ENCODE measurements at regions not wholly inside any gene's neighbourhood (a gene's known extent, or its start where the extent isn't known, plus 50 kb on each side); places are given as distances from the start of the nearest gene placed in this dataset.

- H3K36me3 ChIP-seq = no peaks in the 10 kb centered on the region
- no peaks in the 10 kb centered on the region for H3K4me1 ChIP-seq (replicated peaks)
- TF ChIP-seq POLR2A (IDR thresholded peaks at IDR 0.05) (no peak), CTCF (IDR thresholded peaks at IDR 0.05) (no peak), POLR2AphosphoS5 (IDR thresholded peaks at IDR 0.05) (no peak)
- no peaks in the 10 kb centered on the region for H3K9me3 ChIP-seq
- DNase-seq (ENCODE audit: low spot score) = no peak
- 87% methylated on average over 1 of the region's 1 CpG for WGBS
- no peak overlapping the region for H3K4me3 ChIP-seq
- no peak overlapping the region for H3K27ac ChIP-seq
- intact Hi-C loops (cut with DNase I) = no loop called here
- H3K27me3 ChIP-seq (replicated peaks; ENCODE audit: insufficient read depth) = no peaks in the 10 kb centered on the region
Observed at GRCh38 chr4:176400816-176401461, 81.2 kb downstream of the SPCS3 start.

- Histone ChIP-seq H3K27me3 (replicated peaks; ENCODE audit: insufficient read depth) (no peaks in the 10 kb centered on the region), H3K36me3 (no peaks in the 10 kb centered on the region), H3K27ac (no peak overlapping the region), H3K9me3 (no peaks in the 10 kb centered on the region), H3K4me3 (no peak overlapping the region), H3K4me1 (replicated peaks) (no peaks in the 10 kb centered on the region)
- intact Hi-C loops (cut with DNase I) = no loop called here
- DNase-seq (ENCODE audit: low spot score) = no peak
- TF ChIP-seq CTCF (IDR thresholded peaks at IDR 0.05) (no peak), POLR2A (IDR thresholded peaks at IDR 0.05) (no peak), POLR2AphosphoS5 (IDR thresholded peaks at IDR 0.05) (no peak)
- WGBS = 81% methylated on average over 4 of the region's 4 CpGs
Observed at GRCh38 chr4:176404621-176405020, 84.9 kb downstream of the SPCS3 start.

GRCh38 chr4:176406297-176406696, 86.5 kb downstream of the SPCS3 start:
- H3K27ac ChIP-seq = no peak overlapping the region
- no peaks in the 10 kb centered on the region for H3K4me1 ChIP-seq (replicated peaks)
- no peak overlapping the region for H3K4me3 ChIP-seq
- intact Hi-C loops (cut with DNase I) = no loop called here
- H3K9me3 ChIP-seq = no peaks in the 10 kb centered on the region
- no peak for TF ChIP-seq CTCF (IDR thresholded peaks at IDR 0.05)
- no peak for TF ChIP-seq POLR2AphosphoS5 (IDR thresholded peaks at IDR 0.05)
- no peak for DNase-seq (ENCODE audit: low spot score)
- no peaks in the 10 kb centered on the region for H3K27me3 ChIP-seq (replicated peaks; ENCODE audit: insufficient read depth)
- H3K36me3 ChIP-seq = no peaks in the 10 kb centered on the region
- WGBS = 88% methylated on average over 4 of the region's 4 CpGs

GRCh38 chr4:176406736-176407135, 87.0 kb downstream of the SPCS3 start:
- Histone ChIP-seq H3K4me3 (no peak overlapping the region), H3K27me3 (replicated peaks; ENCODE audit: insufficient read depth) (no peaks in the 10 kb centered on the region), H3K36me3 (no peaks in the 10 kb centered on the region), H3K9me3 (no peaks in the 10 kb centered on the region), H3K4me1 (replicated peaks) (no peaks in the 10 kb centered on the region), H3K27ac (no peak overlapping the region)
- intact Hi-C loops (cut with DNase I) = no loop called here
- DNase-seq (ENCODE audit: low spot score) = no peak
- WGBS = 92% methylated on average over 2 of the region's 2 CpGs
- TF ChIP-seq CTCF (IDR thresholded peaks at IDR 0.05) = no peak
- TF ChIP-seq POLR2A (IDR thresholded peaks at IDR 0.05) = no peak
- no peak for TF ChIP-seq POLR2AphosphoS5 (IDR thresholded peaks at IDR 0.05)

- 87% methylated on average over 1 of the region's 1 CpG for WGBS
- no peak for DNase-seq (ENCODE audit: low spot score)
- Histone ChIP-seq H3K4me1 (replicated peaks) (no peaks in the 10 kb centered on the region), H3K9me3 (no peaks in the 10 kb centered on the region), H3K27me3 (replicated peaks; ENCODE audit: insufficient read depth) (no peaks in the 10 kb centered on the region), H3K36me3 (no peaks in the 10 kb centered on the region), H3K4me3 (no peak overlapping the region), H3K27ac (no peak overlapping the region)
- TF ChIP-seq POLR2A (IDR thresholded peaks at IDR 0.05) = no peak
- TF ChIP-seq CTCF (IDR thresholded peaks at IDR 0.05) = no peak
- TF ChIP-seq POLR2AphosphoS5 (IDR thresholded peaks at IDR 0.05) = no peak
- intact Hi-C loops (cut with DNase I) = no loop called here
Observed at GRCh38 chr4:176409627-176410026, 89.9 kb downstream of the SPCS3 start.

All from prostate gland (tissue), 2 donors.